GM19463 (cell line): ENCODE measurements at regions not wholly inside any gene's neighbourhood (a gene's known extent, or its start where the extent isn't known, plus 50 kb on each side); places are given as distances from the start of the nearest gene placed in this dataset.
"Not testable (repeated sequence)": the region's sequence is repeated elsewhere in the genome, so short reads cannot be mapped to it uniquely, and the experiment has no call there.

Source experiments
- ATAC-seq: cut with Tn5 transposase; IDR thresholded peaks from one replicate; pipeline ENCODE4 v1.9.1; 2021; ENCODE audit warnings: mild to moderate bottlenecking, moderate library complexity; ENCODE audit not compliant: unreplicated experiment

- ATAC-seq: no peak
Observed at GRCh38 chr2:235212501-235213158, 260.8 kb downstream of the SH3BP4 start.

- no peak for ATAC-seq
Observed at GRCh38 chr2:235215248-235215647, 263.4 kb downstream of the SH3BP4 start.

- ATAC-seq: no peak
Observed at GRCh38 chr2:235216901-235217300, 265.1 kb downstream of the SH3BP4 start.

GRCh38 chr2:235217846-235218245 lies 266.0 kb downstream of the SH3BP4 start:
- no peak for ATAC-seq

GRCh38 chr2:235218486-235218907 lies 266.7 kb downstream of the SH3BP4 start:
- ATAC-seq: no peak

- ATAC-seq: no peak
Observed at GRCh38 chr2:235219048-235219447, 267.2 kb downstream of the SH3BP4 start.

- no peak for ATAC-seq
Observed at GRCh38 chr2:235220331-235220730, 268.5 kb downstream of the SH3BP4 start.

- ATAC-seq: no peak
Observed at GRCh38 chr2:235223011-235223410, 270.8 kb upstream of the AGAP1 start.

- no peak for ATAC-seq
Observed at GRCh38 chr2:235224410-235224809, 269.4 kb upstream of the AGAP1 start.

- ATAC-seq: no peak
Observed at GRCh38 chr2:235225261-235225660, 268.6 kb upstream of the AGAP1 start.

GRCh38 chr2:235227590-235227989 lies 266.3 kb upstream of the AGAP1 start:
- ATAC-seq: no peak

GRCh38 chr2:235228422-235228821 lies 265.4 kb upstream of the AGAP1 start:
- not testable (repeated sequence) for ATAC-seq

- no peak for ATAC-seq
Observed at GRCh38 chr2:235229236-235229635, 264.6 kb upstream of the AGAP1 start.

- ATAC-seq: no peak
Observed at GRCh38 chr2:235230821-235231601, 262.8 kb upstream of the AGAP1 start.

GRCh38 chr2:235232449-235233433 lies 261.1 kb upstream of the AGAP1 start:
- ATAC-seq: no peak

GRCh38 chr2:235234736-235235135 lies 259.1 kb upstream of the AGAP1 start:
- no peak for ATAC-seq

GRCh38 chr2:235235977-235236767 lies 257.7 kb upstream of the AGAP1 start:
- no peak for ATAC-seq

GRCh38 chr2:235238537-235238936 lies 255.3 kb upstream of the AGAP1 start:
- no peak for ATAC-seq

- no peak for ATAC-seq
Observed at GRCh38 chr2:235240574-235240973, 253.3 kb upstream of the AGAP1 start.
